ENCODE measurements at regions not wholly inside any gene's neighbourhood (a gene's known extent, or its start where the extent isn't known, plus 50 kb on each side); places are given as distances from the start of the nearest gene placed in this dataset.

DNA sequence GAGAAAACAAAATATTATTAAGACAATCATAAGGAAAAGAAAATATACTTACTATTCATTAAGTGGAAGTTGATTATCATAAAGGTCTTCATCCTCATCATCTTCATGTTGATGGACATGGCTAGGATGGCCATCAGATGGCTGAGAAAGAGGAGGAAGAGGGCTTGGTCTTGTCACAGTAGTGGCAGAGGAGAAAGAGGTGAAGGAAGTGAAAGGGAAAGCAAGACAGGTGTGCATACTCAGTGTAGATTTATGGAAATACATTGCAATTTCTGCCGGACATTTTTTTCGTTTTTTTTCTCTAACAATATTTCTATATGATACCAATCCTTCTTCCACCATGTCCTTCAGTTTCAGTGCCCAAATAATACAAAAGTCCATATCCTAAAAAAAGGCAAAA is 1409.8 kb downstream of the PCDH7 start:
- no peaks in the 10 kb centered on the region for H3K9me3 ChIP-seq (ENCODE audit: control insufficient read depth, low read length, poor library complexity, severe bottlenecking)

DNA sequence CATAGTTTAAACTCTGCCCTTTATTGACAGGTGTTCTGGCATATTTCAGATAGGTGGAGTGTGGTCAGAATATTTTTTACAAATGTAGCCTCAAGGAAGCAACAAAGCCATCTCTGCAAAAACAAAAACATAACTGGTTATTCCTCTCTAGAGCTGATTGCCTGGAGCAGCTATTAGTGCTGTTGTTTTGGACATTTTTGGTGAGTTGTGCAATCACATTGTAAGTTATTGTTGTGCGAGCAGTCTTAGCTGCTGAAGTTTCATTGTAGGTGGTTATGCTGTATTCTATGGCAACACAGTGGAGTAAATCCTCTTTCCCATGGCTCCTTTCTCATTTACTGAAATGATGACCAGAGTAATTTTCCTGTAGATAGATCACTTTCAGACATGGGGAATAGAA is 1413.0 kb downstream of the PCDH7 start:
- Mint-ChIP-seq H3K27ac (no peak overlapping the region), H3K4me3 (no peak overlapping the region), H3K36me3 (ENCODE audit: low read depth) (no peaks in the 10 kb centered on the region), H3K4me1 (no peaks in the 10 kb centered on the region), H3K27me3 (no peaks in the 10 kb centered on the region)
- ATAC-seq (no peak), DNase-seq (no peak)
- no peaks in the 10 kb centered on the region for H3K9me3 ChIP-seq (ENCODE audit: control insufficient read depth, low read length, poor library complexity, severe bottlenecking)

More for the DNA sequence above, 1409.8 kb downstream of the PCDH7 start:
- ATAC-seq (no peak), DNase-seq (no peak)
- H3K4me1 Mint-ChIP-seq, result no peaks in the 10 kb centered on the region
- no peaks in the 10 kb centered on the region for H3K36me3 Mint-ChIP-seq (ENCODE audit: low read depth)
- H3K27ac Mint-ChIP-seq, result no peak overlapping the region
- H3K27me3 Mint-ChIP-seq, result no peaks in the 10 kb centered on the region
- H3K4me3 Mint-ChIP-seq, result no peak overlapping the region

DNA sequence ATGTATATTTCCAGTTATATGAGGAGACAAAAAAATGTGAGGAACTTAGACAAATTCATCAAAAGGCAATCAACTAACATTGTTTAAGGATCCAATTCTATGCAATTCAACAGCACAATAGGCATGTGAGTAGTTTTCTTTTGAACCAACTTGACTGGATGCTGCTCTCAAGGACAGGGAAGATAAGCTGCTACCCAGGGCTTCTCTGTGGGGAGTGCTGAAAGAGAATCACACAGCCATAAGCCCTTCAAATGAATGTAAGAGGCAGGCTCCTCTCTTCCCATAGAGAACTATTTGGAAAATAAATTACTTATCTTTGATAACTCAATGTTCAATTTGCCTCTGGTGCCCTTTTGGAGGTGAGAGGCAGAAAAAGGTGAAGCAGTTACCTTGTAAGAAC is 1413.6 kb downstream of the PCDH7 start:
- Mint-ChIP-seq H3K27me3 (no peaks in the 10 kb centered on the region), H3K36me3 (ENCODE audit: low read depth) (no peaks in the 10 kb centered on the region), H3K4me1 (no peaks in the 10 kb centered on the region), H3K4me3 (no peak overlapping the region), H3K27ac (no peak overlapping the region)
- ATAC-seq (no peak), DNase-seq (no peak)
- H3K9me3 ChIP-seq (ENCODE audit: control insufficient read depth, low read length, poor library complexity, severe bottlenecking), result no peaks in the 10 kb centered on the region

DNA sequence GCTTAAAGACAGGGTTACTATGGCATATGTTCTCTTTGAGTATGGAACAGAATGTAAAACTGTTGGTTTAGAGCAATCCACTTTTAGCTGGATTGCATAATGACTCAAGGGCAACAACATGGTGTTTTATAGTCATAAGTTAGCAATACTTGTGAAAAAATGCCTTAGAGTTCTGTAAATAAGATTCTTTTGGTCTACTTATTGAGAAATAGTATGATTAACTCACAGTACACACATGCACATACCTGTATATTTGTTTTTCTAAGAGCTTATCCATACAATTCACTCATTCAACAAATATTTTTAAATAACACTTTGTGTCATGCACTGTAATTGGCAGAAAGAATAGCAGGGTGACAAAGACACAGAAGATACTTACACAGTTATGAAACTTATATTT is 1415.5 kb downstream of the PCDH7 start:
- Mint-ChIP-seq H3K4me1 (no peaks in the 10 kb centered on the region), H3K27me3 (no peaks in the 10 kb centered on the region), H3K27ac (no peak overlapping the region)

DNA sequence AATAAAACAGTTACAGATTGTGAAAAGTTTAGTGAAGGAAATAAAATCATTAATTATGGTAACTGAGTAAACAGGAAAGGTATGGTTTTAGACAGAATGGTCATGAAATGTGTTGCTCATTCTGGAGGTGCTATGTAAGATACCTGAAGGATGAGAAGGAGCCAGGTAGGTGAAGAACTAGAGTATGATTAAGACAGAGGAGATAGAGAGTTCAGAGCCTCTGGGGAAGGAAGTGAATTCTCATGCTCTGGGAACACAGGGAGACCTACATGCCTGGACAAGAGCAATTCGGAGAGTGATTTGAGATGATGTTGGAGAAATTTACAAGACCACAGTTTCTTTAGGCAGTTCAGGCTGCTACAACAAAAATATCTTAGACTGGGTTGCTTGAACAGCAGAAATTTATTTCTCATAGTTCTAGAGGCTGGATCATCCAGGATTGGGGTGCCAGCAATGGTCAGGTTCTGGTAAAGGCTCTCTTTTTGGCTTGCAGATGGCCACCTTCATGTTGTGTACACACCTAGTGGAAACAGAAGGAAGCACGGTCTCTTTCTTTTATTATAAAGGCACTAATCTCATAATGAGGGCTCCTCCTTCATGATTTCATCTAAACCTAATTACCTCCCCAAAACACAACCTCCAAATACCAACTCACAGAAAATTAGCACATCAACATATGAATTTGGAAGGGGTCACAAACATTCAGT is 1416.1 kb downstream of the PCDH7 start:
- Mint-ChIP-seq H3K27me3 (no peaks in the 10 kb centered on the region), H3K4me3 (no peak overlapping the region), H3K4me1 (no peaks in the 10 kb centered on the region), H3K36me3 (ENCODE audit: low read depth) (no peaks in the 10 kb centered on the region), H3K27ac (no peak overlapping the region)
- no peaks in the 10 kb centered on the region for H3K9me3 ChIP-seq (ENCODE audit: control insufficient read depth, low read length, poor library complexity, severe bottlenecking)
- no peak for ATAC-seq
- DNase-seq, result no peak

More for the DNA sequence above, 1415.5 kb downstream of the PCDH7 start:
- ATAC-seq (no peak), DNase-seq (no peak)
- H3K9me3 ChIP-seq (ENCODE audit: control insufficient read depth, low read length, poor library complexity, severe bottlenecking), result no peaks in the 10 kb centered on the region
- Mint-ChIP-seq H3K36me3 (ENCODE audit: low read depth) (no peaks in the 10 kb centered on the region), H3K4me3 (no peak overlapping the region)

DNA sequence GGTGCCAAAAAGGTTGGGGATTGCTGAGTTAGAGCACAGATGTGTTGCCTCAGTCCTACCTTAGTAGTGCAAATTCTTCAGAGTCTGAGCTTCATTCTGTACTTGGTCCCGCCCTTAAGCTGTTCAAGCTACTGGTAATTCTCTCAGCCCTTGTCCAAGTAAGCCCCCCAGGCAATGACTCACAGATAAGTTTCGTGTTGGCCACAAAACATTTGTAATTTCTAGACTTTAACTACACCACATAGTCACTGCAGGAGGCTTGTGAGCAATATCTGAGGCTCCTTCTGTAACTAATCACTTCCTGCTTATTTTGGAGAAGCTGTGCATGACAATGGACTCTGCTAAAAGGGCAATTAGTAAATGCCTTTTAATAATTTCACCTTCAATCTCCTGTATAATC is 1420.5 kb downstream of the PCDH7 start:
- Mint-ChIP-seq H3K4me3 (no peak overlapping the region), H3K4me1 (no peaks in the 10 kb centered on the region), H3K27ac (no peak overlapping the region), H3K36me3 (ENCODE audit: low read depth) (no peaks in the 10 kb centered on the region), H3K27me3 (no peaks in the 10 kb centered on the region)
- no peaks in the 10 kb centered on the region for H3K9me3 ChIP-seq (ENCODE audit: control insufficient read depth, low read length, poor library complexity, severe bottlenecking)
- DNase-seq (no peak), ATAC-seq (no peak)

DNA sequence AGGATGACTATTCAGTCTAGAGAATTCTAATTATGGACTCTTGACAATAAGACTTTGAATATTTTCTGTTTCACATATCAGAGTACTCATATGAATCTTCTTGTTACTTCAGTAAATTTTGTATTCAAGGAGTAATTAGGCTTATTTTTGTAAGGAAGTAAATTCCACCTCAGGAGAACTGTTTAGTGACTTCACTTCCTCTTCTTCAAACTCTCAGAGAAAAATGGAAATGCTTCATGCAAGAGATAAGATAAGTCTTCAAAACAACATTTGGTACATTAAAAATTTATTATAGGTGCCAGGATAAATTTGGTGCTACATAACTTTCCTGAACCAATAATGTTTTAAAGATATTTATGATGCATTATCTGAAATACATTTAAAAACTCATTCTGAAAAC is 1421.9 kb downstream of the PCDH7 start:
- no peaks in the 10 kb centered on the region for H3K36me3 Mint-ChIP-seq (ENCODE audit: low read depth)
- no peaks in the 10 kb centered on the region for H3K27me3 Mint-ChIP-seq
- no peak overlapping the region for H3K4me3 Mint-ChIP-seq
- H3K4me1 Mint-ChIP-seq, result no peaks in the 10 kb centered on the region
- no peak overlapping the region for H3K27ac Mint-ChIP-seq
- DNase-seq (no peak), ATAC-seq (no peak)
- no peaks in the 10 kb centered on the region for H3K9me3 ChIP-seq (ENCODE audit: control insufficient read depth, low read length, poor library complexity, severe bottlenecking)

DNA sequence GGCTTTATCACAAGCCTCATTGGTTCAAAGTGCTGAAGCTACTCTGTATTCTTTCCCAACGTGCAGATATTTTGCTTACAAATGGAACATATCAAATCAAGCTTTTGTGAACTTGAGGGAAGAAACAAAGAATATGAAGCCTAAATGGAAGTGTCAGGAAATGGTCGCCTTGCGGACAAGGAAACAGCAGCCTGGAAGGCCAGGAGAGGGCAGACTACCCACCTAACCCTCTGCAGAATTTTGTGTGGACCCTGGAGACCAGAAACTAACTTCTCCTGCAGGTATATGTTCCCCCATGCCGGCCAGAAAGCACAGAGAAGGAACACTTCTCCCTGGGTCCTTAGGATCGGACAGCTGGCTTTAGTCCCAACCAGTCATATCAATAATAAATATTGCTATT is 1425.8 kb downstream of the PCDH7 start:
- ATAC-seq (no peak), DNase-seq (no peak)
- no peak overlapping the region for H3K27ac Mint-ChIP-seq
- H3K4me1 Mint-ChIP-seq, result no peaks in the 10 kb centered on the region
- H3K9me3 ChIP-seq (ENCODE audit: control insufficient read depth, low read length, poor library complexity, severe bottlenecking), result no peaks in the 10 kb centered on the region
- H3K36me3 Mint-ChIP-seq (ENCODE audit: low read depth), result no peaks in the 10 kb centered on the region
- no peak overlapping the region for H3K4me3 Mint-ChIP-seq
- H3K27me3 Mint-ChIP-seq, result no peaks in the 10 kb centered on the region

DNA sequence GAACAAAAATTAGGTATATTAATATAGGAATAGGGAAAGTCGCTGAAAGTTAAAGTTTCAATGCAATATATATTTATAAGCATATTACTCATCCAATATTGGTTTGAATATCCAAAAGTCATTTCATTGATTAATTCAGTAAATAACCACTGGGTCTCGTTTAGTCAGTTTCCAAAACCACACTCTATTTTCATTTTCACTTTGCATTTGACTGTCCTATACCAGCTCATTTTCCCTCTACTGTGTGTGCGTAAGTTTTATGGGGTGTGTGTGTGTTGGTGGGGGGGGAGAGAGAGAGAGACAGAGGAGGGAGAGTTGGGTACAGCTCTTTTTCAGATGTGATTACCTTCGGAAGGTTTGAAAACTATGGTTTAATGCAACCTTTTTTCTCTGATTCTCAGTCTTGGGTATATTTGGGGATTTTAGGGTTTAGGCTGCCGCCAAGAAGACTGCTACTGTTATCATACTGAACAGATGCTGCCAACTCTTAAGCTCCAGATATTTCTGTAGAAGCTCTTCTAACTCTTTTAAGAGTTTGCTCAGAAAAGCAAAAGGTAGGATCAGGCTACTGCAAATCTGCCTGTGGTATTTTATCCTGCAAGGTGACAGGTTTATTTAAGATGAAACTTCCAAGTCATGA is 1427.4 kb downstream of the PCDH7 start:
- DNase-seq (no peak), ATAC-seq (no peak)
- no peak overlapping the region for H3K27ac Mint-ChIP-seq
- no peaks in the 10 kb centered on the region for H3K4me1 Mint-ChIP-seq
- H3K36me3 Mint-ChIP-seq (ENCODE audit: low read depth), result no peaks in the 10 kb centered on the region
- H3K9me3 ChIP-seq (ENCODE audit: control insufficient read depth, low read length, poor library complexity, severe bottlenecking), result no peaks in the 10 kb centered on the region
- no peak overlapping the region for H3K4me3 Mint-ChIP-seq
- no peaks in the 10 kb centered on the region for H3K27me3 Mint-ChIP-seq

DNA sequence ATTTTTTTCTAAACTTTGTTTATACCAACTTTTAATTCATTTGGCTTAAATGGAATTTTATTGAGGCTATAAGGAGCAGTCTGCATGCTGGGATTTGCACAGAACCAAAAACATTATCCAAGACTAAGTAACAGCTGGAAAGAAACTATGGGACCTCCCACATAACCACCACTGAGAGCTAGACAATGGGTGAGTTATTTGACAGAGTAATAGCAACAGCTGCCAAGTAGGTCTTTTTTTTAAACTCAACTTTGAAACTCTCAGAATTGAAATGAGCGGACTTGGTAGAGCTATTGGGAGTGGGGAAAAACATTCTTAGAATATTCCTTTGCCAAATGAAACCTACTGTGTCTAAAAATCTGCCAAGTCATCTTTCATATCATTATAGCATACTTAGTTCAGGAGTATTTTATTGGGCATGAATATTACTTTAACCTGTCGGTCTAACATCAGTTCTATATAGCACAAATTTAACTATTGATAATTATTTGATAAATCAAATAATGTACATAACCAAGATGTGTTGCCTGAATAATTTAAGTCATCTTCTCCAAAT is 1428.0 kb downstream of the PCDH7 start:
- no peaks in the 10 kb centered on the region for H3K27me3 Mint-ChIP-seq
- ATAC-seq (no peak), DNase-seq (no peak)
- no peak overlapping the region for H3K27ac Mint-ChIP-seq
- no peaks in the 10 kb centered on the region for H3K9me3 ChIP-seq (ENCODE audit: control insufficient read depth, low read length, poor library complexity, severe bottlenecking)
- H3K36me3 Mint-ChIP-seq (ENCODE audit: low read depth), result no peaks in the 10 kb centered on the region
- H3K4me3 Mint-ChIP-seq, result no peak overlapping the region
- no peaks in the 10 kb centered on the region for H3K4me1 Mint-ChIP-seq

DNA sequence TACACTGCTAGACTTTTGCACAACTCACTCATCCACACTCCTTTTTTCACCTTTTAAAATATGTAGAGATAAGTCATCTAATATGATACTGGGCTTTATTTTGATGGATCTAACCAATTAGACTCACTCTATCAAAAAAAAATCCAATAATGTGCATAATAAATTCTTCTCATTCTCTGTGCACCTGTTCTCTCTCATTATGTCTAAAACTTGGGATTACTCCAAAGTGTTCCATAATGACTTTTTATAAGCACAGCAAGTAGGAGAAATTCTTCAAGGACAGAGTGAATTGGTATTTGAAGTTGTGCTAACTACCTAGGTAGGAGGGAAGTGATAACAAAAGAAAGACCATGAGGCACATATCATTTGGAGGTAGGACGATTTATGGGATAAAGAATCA is 1438.8 kb downstream of the PCDH7 start:
- no peaks in the 10 kb centered on the region for H3K4me1 Mint-ChIP-seq

DNA sequence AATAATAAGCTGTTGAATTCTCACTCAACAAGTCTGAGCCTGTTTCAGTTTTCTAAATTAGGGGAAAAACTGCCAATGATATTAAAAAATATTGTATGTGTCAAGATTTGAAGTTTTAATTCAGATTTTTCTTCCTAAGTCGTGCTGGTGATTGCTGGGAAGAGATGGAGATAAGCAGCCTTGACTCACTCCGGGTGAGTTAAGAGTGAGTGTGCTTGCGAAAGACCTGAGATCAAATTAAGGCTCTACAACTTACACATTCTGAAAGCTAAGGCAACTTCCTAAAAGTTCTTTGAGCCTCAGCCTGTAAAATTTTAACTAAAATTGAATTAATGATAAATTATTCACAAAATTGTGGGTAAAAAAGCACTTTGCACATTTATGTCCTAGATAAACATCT is 1441.2 kb downstream of the PCDH7 start:
- no peak for DNase-seq
- no peak overlapping the region for H3K27ac Mint-ChIP-seq
- no peaks in the 10 kb centered on the region for H3K27me3 Mint-ChIP-seq
- no peaks in the 10 kb centered on the region for H3K4me1 Mint-ChIP-seq
- no peak for ATAC-seq
- H3K36me3 Mint-ChIP-seq (ENCODE audit: low read depth), result no peaks in the 10 kb centered on the region
- H3K9me3 ChIP-seq (ENCODE audit: control insufficient read depth, low read length, poor library complexity, severe bottlenecking), result no peaks in the 10 kb centered on the region
- H3K4me3 Mint-ChIP-seq, result no peak overlapping the region

More for the DNA sequence above, 1438.8 kb downstream of the PCDH7 start:
- ATAC-seq, result no peak
- H3K36me3 Mint-ChIP-seq (ENCODE audit: low read depth), result no peaks in the 10 kb centered on the region
- H3K4me3 Mint-ChIP-seq, result no peak overlapping the region
- H3K27me3 Mint-ChIP-seq, result no peaks in the 10 kb centered on the region
- H3K9me3 ChIP-seq (ENCODE audit: control insufficient read depth, low read length, poor library complexity, severe bottlenecking), result no peaks in the 10 kb centered on the region
- no peak for DNase-seq
- H3K27ac Mint-ChIP-seq, result no peak overlapping the region

DNA sequence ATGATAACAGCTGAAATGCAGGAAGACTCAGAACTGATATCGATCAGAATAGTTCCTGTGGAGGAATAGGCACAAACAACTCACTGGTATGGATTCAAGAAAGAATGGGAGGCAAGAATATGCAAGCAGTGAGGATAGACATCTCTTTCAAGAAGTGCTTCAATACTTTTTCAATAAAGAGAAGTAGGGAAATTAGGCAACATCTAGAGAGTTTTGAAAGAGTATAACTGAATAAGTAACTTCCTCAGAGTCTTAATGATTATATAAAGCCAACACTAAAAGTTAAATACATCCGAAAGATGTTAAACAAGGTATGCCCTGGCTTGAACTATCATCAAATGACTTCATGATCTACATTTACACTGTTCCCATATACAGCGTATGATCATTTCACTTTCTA is 1443.0 kb downstream of the PCDH7 start:
- no peak overlapping the region for H3K4me3 Mint-ChIP-seq
- H3K36me3 Mint-ChIP-seq (ENCODE audit: low read depth), result no peaks in the 10 kb centered on the region
- H3K27me3 Mint-ChIP-seq, result no peaks in the 10 kb centered on the region
- ATAC-seq, result no peak
- H3K4me1 Mint-ChIP-seq, result no peaks in the 10 kb centered on the region
- DNase-seq, result no peak
- no peak overlapping the region for H3K27ac Mint-ChIP-seq
- no peaks in the 10 kb centered on the region for H3K9me3 ChIP-seq (ENCODE audit: control insufficient read depth, low read length, poor library complexity, severe bottlenecking)

DNA sequence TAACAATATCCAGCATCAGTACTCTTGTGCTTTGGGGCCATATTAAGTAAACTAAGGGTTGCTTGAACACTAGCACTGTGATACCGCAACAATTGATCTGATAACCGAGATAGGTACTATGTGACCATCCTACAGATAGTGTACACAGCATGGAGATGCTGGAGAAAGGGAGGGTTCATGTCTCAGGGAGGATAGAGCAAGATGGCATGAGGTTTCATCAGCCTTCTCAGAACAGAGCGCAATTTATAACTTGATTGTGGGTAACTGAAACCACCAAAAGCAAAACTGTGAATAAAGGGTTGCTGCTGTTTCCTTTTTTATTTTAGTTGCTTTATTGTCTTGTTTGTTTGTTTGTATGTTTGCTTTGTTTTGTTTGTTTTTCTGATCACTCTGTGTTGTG is 1449.7 kb downstream of the PCDH7 start:
- Mint-ChIP-seq H3K4me1 (no peaks in the 10 kb centered on the region), H3K27ac (no peak overlapping the region), H3K4me3 (no peak overlapping the region), H3K27me3 (no peaks in the 10 kb centered on the region), H3K36me3 (ENCODE audit: low read depth) (no peaks in the 10 kb centered on the region)
- DNase-seq (no peak), ATAC-seq (no peak)
- H3K9me3 ChIP-seq (ENCODE audit: control insufficient read depth, low read length, poor library complexity, severe bottlenecking), result no peaks in the 10 kb centered on the region

Measured in T-helper 17 cell (primary cell).